Gastrocnemius medialis (tissue), 4 donors: ENCODE measurements at regions not wholly inside any gene's neighbourhood (a gene's known extent, or its start where the extent isn't known, plus 50 kb on each side); places are given as distances from the start of the nearest gene placed in this dataset.

ENCODE experiments used
- CTCF ChIP-seq, 5 experiments: fragments of 450-650 bp in 3 of 5; fragments of 200-600 bp in 2 of 5; sonication (generic) in 2 of 5; IDR thresholded peaks in 4 of 5; conservative IDR thresholded peaks in 1 of 5; 1 replicate in 4 of 5; 2 replicates in 1 of 5; pipeline ENCODE4 v1.5.1; 2016 to 2019; ENCODE audit warnings: antibody characterized with exemption in 5 of 5, mild to moderate bottlenecking in 3 of 5, moderate library complexity in 3 of 5
- POLR2A ChIP-seq, 2 donors: fragments of 450-650 bp; IDR thresholded peaks; one replicate each; pipeline ENCODE4 v1.6.1; 2017; ENCODE audit warnings: antibody characterized with exemption in 2 of 2, mild to moderate bottlenecking in 2 of 2, moderate library complexity in 2 of 2

GRCh38 chr6:168908166-168908565 lies 345.5 kb downstream of the THBS2 start:
- TF ChIP-seq CTCF (IDR thresholded peaks at IDR 0.05 in 4 of 5, conservative IDR thresholded peaks at IDR 0.05 in 1 of 5) (no peak), POLR2A (IDR thresholded peaks at IDR 0.05) (no peak)
